BLaER1 (cell line): ENCODE measurements at regions not wholly inside any gene's neighbourhood (a gene's known extent, or its start where the extent isn't known, plus 50 kb on each side); places are given as distances from the start of the nearest gene placed in this dataset.

Experiments used
- H3K27ac ChIP-seq: shearing (Covaris generic); formaldehyde crosslinking; 2 replicates; pipeline ENCODE4 v1.8.1; 2022
- H3K27me3 ChIP-seq: shearing (Covaris generic); formaldehyde crosslinking; 2 replicates; pipeline ENCODE4 v1.8.1; 2022
- H3K36me3 ChIP-seq: shearing (Covaris generic); formaldehyde crosslinking; 2 replicates; pipeline ENCODE4 v1.8.1; 2022
- H3K4me1 ChIP-seq: shearing (Covaris generic); formaldehyde crosslinking; 2 replicates; pipeline ENCODE4 v1.8.1; 2022
- H3K4me2 ChIP-seq: shearing (Covaris generic); formaldehyde crosslinking; 2 replicates; pipeline ENCODE4 v1.8.1; 2022
- H3K4me3 ChIP-seq: shearing (Covaris generic); formaldehyde crosslinking; 2 replicates; pipeline ENCODE4 v1.8.1; 2022
- H3K9ac ChIP-seq: shearing (Covaris generic); formaldehyde crosslinking; 2 replicates; pipeline ENCODE4 v1.8.1; 2022
- H3K9me3 ChIP-seq: shearing (Covaris generic); formaldehyde crosslinking; 2 replicates; pipeline ENCODE4 v1.8.1; 2022
- H4K20me1 ChIP-seq: shearing (Covaris generic); formaldehyde crosslinking; 2 replicates; pipeline ENCODE4 v1.8.1; 2022
- Cebpa-rat ChIP-seq: shearing (Covaris generic); IDR thresholded peaks from 2 replicates; pipeline ENCODE4 v1.8.1; 2022

DNA sequence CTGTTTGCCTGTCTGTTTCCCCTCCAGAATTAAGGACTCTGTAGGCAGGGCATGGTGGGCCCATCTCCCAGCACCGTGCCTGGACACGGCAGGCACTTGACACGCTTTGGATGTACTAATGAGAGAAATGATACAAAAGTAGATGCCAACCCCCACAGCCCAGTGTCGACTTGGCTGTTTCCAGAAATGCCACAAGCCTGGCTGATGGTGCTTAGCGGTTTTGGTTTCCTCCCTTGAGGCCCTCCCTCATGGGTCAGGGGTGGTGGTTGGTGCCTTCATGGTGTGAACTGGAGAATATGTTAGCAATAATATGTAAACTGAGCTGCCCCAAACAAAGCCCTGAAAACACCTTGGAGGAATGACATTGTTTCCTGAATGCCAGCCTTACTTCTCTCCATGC is 55.5 kb upstream of the ESRRB start:
- H3K27me3 ChIP-seq = no peaks in the 10 kb centered on the region; the same call in 1 of the 2 replicates
- peaks cover 43% of the 10 kb centered on the region for H3K4me1 ChIP-seq
- no peaks in the 10 kb centered on the region for H3K9me3 ChIP-seq
- peak overlapping the region; percentile 8; the same call in 1 of the 2 replicates for H3K4me3 ChIP-seq
- H3K4me2 ChIP-seq = peak overlapping the region; percentile 95
- H3K27ac ChIP-seq = no peak overlapping the region
- H4K20me1 ChIP-seq = no peaks in the 10 kb centered on the region
- H3K9ac ChIP-seq = no peak overlapping the region
- no peak for TF ChIP-seq Cebpa-rat
- no peaks in the 10 kb centered on the region for H3K36me3 ChIP-seq

DNA sequence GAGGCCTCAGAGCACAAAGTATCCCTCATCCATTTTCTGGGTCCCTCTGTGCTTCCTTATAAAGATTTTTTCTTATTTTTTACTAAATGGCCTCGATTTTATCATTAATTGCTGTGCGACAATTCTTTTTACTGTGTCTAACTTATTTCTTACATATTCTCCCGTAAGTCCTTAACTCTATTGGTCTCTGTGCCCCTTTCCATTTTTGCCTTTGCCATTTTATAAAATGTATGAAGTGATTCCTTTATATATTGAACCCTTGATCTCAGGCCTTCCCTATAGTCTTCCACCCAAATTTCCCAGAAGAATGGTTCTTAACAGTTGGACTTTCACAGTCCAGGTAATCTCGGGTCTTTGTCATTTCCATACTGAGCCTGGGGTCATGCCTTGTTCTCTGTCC is 55.0 kb upstream of the ESRRB start:
- Histone ChIP-seq H3K27ac (no peak overlapping the region), H3K36me3 (no peaks in the 10 kb centered on the region), H3K27me3 (no peaks in the 10 kb centered on the region; the same call in none of the 2 replicates), H3K9me3 (no peaks in the 10 kb centered on the region), H3K4me2 (peak overlapping the region; percentile 95), H3K4me3 (no peak overlapping the region), H3K4me1 (peaks cover 43% of the 10 kb centered on the region), H4K20me1 (no peaks in the 10 kb centered on the region), H3K9ac (no peak overlapping the region)
- no peak for TF ChIP-seq Cebpa-rat

DNA sequence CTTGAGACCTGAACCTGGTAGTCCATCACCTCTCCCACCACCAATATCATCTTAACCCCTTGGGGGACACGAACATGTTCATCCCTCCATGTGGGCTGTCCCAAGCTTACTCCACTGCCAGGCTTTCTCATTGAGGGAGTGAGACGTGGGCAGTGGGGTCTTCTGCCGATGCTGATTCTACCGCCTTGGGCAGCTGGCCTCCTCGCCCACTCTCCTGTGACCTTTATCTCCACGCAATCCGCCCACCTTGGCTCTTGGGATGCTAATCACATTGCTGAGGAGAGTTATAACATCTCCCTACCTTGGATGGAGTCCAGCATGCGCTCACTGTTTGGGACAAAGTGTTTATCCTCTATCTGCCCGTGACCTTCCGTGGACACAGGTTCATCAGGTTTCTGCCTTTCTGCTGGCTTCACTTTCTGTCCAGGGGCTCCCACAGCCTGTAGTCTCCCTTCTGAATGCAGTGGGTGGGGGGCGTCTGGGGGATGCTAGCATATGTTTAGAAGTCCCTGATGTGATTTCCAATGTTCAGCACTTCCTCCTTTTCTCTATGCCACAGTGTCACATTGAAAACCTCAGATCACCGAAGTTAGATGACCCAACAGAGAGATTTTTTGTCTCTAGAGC is 53.2 kb upstream of the ESRRB start:
- H3K9ac ChIP-seq = no peak overlapping the region
- H3K36me3 ChIP-seq = no peaks in the 10 kb centered on the region
- peaks cover 51% of the 10 kb centered on the region for H3K4me1 ChIP-seq
- H3K9me3 ChIP-seq = no peaks in the 10 kb centered on the region
- peak overlapping the region; percentile 71 for H3K4me2 ChIP-seq
- no peak overlapping the region for H3K27ac ChIP-seq
- TF ChIP-seq Cebpa-rat = no peak
- H3K27me3 ChIP-seq = peaks cover 10% of the 10 kb centered on the region
- H4K20me1 ChIP-seq = no peaks in the 10 kb centered on the region
- H3K4me3 ChIP-seq = no peak overlapping the region

DNA sequence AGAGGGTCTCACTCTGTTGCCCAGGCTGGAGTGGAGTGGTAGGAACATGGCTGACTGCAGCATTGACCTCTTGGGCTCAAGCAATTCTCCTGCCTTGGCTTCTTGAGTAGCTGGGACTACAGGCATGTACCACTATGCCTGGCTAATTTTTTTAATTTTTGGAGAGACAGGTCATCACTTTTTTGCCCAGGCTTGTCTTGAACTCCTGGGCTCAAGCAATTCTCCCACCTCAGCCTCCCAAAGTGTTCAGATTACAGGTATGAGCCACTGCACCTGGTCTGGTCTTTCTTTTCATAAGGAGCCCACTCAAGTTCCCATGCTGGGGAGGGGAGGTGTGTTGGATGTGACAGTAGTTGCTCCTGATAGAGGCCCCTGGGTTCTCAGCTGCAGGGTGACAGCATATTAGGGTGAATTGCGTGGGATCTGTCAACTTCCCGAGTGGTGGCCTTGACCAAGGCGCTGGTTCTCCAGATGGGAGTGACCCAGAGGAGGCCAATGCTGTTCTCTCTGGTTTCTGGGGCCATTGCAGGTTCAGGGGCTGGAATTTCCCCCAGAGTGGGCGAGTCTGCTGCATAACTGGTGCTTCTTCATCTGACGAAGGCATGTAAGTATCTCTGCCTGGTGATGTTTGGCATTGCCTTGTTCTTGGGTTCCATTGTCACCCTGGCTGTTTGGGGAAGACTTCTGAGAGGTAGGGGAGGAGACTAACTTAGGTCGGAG is 52.4 kb upstream of the ESRRB start:
- no peak for TF ChIP-seq Cebpa-rat
- Histone ChIP-seq H3K36me3 (no peaks in the 10 kb centered on the region), H3K9ac (no peak overlapping the region), H3K27me3 (peaks cover 17% of the 10 kb centered on the region), H3K9me3 (no peaks in the 10 kb centered on the region), H3K4me1 (peaks cover 51% of the 10 kb centered on the region), H3K4me3 (no peak overlapping the region), H4K20me1 (0 out of 2 replicates have a peak, but pooled peaks cover 4% of the 10 kb centered on the region), H3K4me2 (peak overlapping the region; percentile 71), H3K27ac (no peak overlapping the region)

DNA sequence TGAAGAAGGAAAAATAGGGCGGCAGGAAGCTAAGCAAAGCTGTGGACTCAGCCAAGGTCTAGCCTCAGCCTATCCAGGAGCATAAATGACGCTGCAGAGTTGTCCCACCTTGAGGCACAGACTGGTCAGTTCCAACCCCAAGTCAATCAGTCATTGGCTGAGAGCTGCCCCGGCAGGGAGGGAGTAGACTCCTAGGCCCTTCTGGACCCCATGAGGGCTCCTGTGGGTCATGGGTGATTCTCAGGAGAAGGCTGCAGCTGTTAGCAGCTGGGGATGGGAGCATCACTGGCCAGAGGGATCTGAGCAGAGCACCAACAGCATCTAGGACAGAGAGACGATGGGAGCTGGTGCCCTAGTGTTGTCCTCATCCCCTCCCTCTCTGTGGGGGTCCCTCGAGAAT is 51.8 kb upstream of the ESRRB start:
- H3K27me3 ChIP-seq = peaks cover 24% of the 10 kb centered on the region
- H3K4me1 ChIP-seq = peaks cover 51% of the 10 kb centered on the region
- H3K36me3 ChIP-seq = no peaks in the 10 kb centered on the region
- no peak overlapping the region for H3K4me3 ChIP-seq
- peak overlapping the region; percentile 71 for H3K4me2 ChIP-seq
- no peak for TF ChIP-seq Cebpa-rat
- no peak overlapping the region for H3K9ac ChIP-seq
- H4K20me1 ChIP-seq = 0 out of 2 replicates have a peak, but pooled peaks cover 8% of the 10 kb centered on the region
- no peaks in the 10 kb centered on the region for H3K9me3 ChIP-seq
- no peak overlapping the region for H3K27ac ChIP-seq
